ENCODE measurements at regions not wholly inside any gene's neighbourhood (a gene's known extent, or its start where the extent isn't known, plus 50 kb on each side); places are given as distances from the start of the nearest gene placed in this dataset.
"Not testable (repeated sequence)": the region's sequence is repeated elsewhere in the genome, so short reads cannot be mapped to it uniquely, and the experiment has no call there.

GRCh38 chr9:30622561-30622960, 1761.9 kb upstream of the ACO1 start:
- Histone ChIP-seq H3K27ac (no peak overlapping the region), H3K4me3 (no peak overlapping the region), H3K27me3 (no peaks in the 10 kb centered on the region), H3K9ac (ENCODE audit: low read depth in 2 of 2, low read length in 2 of 2) (no peak overlapping the region), H3K9me3 (no peaks in the 10 kb centered on the region), H3K36me3 (no peaks in the 10 kb centered on the region), H3K4me1 (no peaks in the 10 kb centered on the region)
- TF ChIP-seq CTCF (IDR thresholded peaks at IDR 0.05): no peak
- DNase-seq: no peak
- intact Hi-C loops (cut with DNase I): no loop called here

DNA sequence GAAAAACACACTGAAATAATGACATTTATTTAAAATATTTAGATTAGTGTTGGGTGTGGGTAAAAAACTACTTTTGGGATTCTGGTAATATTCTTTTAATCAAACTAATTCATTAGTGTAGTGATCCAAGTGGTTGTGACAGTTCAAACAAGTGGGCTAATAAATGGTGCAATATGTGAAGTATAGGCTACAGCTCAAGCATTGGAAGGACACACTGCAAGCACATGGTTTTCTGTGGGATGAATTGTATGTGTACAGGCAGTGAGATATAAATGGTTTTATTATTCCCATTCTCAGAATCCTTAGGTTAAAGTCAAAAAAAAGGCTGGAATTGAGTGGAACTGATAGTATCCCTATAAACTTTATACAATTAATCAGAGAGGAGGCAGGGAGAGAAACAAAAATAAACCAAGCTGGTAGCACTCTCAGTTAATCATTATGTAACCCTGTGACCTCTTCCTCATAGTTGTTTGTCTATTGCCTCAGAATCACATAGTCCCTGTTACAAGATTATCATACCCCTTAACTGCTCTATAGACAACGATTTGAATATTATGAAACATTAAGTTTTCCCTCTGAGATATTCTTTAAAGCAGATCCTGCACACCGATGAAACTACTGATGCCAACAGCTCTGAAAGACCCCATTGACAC, 1755.4 kb upstream of the ACO1 start:
- H3K27me3 ChIP-seq: no peaks in the 10 kb centered on the region
- intact Hi-C loops (cut with DNase I): no loop called here
- DNase-seq: no peak
- TF ChIP-seq CTCF (IDR thresholded peaks at IDR 0.05): no peak
- H3K9me3 ChIP-seq: no peaks in the 10 kb centered on the region
- H3K4me1 ChIP-seq: no peaks in the 10 kb centered on the region
- H3K36me3 ChIP-seq: no peaks in the 10 kb centered on the region
- no peak overlapping the region for H3K27ac ChIP-seq
- H3K4me3 ChIP-seq: no peak overlapping the region
- no peak overlapping the region for H3K9ac ChIP-seq (ENCODE audit: low read depth in 2 of 2, low read length in 2 of 2)

DNA sequence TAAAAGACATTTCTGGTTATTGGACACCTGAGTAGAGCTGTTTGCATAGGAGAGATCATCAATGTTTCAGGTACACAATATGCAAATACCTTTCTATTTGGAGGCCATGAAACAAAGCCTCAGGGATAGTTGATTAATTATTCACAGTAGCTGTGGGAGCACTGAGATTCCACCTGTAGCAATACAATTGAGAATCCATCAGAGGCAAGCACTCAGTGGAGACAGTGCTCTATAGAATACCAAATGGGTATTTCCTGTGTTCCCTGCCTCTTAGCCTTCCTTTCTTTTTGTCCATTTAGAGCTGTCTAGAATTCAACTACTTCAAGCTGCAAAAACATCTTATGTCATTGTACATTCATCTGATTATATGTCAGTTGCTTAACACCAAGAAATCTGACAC, 1754.0 kb upstream of the ACO1 start:
- H3K4me3 ChIP-seq: no peak overlapping the region
- H3K27me3 ChIP-seq: no peaks in the 10 kb centered on the region
- no peak overlapping the region for H3K9ac ChIP-seq (ENCODE audit: low read depth in 2 of 2, low read length in 2 of 2)
- H3K36me3 ChIP-seq: no peaks in the 10 kb centered on the region
- intact Hi-C loops (cut with DNase I): no loop called here
- no peak overlapping the region for H3K27ac ChIP-seq
- no peak for DNase-seq
- no peaks in the 10 kb centered on the region for H3K9me3 ChIP-seq
- no peak for TF ChIP-seq CTCF (IDR thresholded peaks at IDR 0.05)
- H3K4me1 ChIP-seq: no peaks in the 10 kb centered on the region

GRCh38 chr9:30646639-30647038, 1737.8 kb upstream of the ACO1 start:
- H3K27ac ChIP-seq; H3K36me3 ChIP-seq; H3K9ac ChIP-seq (ENCODE audit: low read depth in 2 of 2, low read length in 2 of 2); intact Hi-C loops (cut with DNase I); H3K9me3 ChIP-seq; H3K4me3 ChIP-seq; H3K4me1 ChIP-seq; H3K27me3 ChIP-seq; DNase-seq: not testable (repeated sequence)

DNA sequence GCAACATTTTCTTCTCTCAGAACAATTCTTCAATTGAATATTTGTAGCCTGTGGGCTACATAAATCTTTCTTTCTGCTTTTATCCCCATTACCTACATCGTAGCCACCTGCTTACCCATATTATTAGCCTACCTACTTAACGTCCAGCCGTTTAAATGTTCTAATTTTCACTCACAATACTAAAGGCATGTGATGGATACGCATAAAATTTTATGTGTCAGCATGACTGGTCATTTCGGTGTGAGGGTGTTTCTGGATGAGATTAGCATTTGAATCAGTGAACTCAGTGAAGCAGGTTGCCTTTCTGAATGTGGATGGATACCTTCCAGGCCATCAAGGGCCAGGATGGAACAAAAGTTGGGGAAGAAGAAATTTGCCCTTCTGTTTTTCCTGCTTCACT, 1722.5 kb upstream of the ACO1 start:
- Histone ChIP-seq H3K9me3 (no peaks in the 10 kb centered on the region), H3K36me3 (no peaks in the 10 kb centered on the region), H3K4me1 (no peaks in the 10 kb centered on the region), H3K9ac (ENCODE audit: low read depth in 2 of 2, low read length in 2 of 2) (no peak overlapping the region), H3K27me3 (no peaks in the 10 kb centered on the region), H3K4me3 (no peak overlapping the region), H3K27ac (no peak overlapping the region)
- no peak for DNase-seq
- TF ChIP-seq CTCF (IDR thresholded peaks at IDR 0.05): no peak
- intact Hi-C loops (cut with DNase I): no loop called here

DNA sequence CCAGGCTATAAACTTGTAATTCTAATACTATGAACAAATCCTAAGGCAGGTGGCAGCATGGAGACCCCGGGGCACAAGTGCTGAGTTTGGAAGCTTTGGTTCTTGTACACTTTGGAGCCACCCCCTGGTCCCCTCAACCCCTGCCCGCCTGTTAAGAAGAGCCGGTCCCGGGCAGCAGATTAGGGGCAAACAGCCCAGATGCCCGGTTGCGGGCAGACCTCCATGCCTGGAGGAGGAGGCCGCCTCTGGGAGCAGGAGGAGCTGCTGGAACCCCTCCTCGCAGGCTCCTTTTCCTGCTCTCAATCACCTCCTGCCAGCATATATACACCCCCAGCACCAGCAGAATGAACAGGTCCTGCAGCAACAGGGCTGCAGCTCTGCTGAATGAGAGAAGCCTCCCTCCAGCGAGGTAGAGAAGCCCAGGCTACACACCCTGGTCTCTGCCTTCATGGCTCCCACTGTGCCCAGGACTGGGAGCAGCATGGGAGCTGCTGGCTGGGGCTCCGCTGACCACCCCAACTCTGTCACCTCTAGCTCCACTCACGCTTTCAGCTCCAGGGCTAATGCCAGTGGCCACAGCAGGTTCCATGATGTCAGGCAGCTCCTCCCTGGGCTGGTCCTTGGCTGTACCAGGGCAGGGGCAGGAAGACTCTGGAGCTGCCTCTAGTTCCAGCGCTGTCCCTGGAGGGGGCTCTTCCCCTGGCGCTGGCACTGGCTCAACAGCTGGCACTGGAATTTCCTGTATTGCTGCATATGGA, 1713.5 kb upstream of the ACO1 start:
- Histone ChIP-seq H3K27ac (no peak overlapping the region), H3K4me3 (no peak overlapping the region), H3K9me3 (no peaks in the 10 kb centered on the region), H3K4me1 (no peaks in the 10 kb centered on the region), H3K36me3 (no peaks in the 10 kb centered on the region), H3K9ac (ENCODE audit: low read depth in 2 of 2, low read length in 2 of 2) (no peak overlapping the region), H3K27me3 (no peaks in the 10 kb centered on the region)
- no peak for TF ChIP-seq CTCF (IDR thresholded peaks at IDR 0.05)
- intact Hi-C loops (cut with DNase I): no loop called here
- DNase-seq: no peak
